Neural cell (in vitro differentiated cells): ENCODE measurements at regions not wholly inside any gene's neighbourhood (a gene's known extent, or its start where the extent isn't known, plus 50 kb on each side); places are given as distances from the start of the nearest gene placed in this dataset.

ENCODE experiments used
- H2AFZ ChIP-seq: fragments of 200-600, 300-800 bp; sonication (generic), shearing (Covaris generic); 2 replicates; pipeline ENCODE4 v1.6.0; 2014; ENCODE audit warnings: low read depth, mild to moderate bottlenecking, antibody characterized with exemption, low read length, moderate library complexity
- H3F3A ChIP-seq: fragments of 200-600 bp; shearing (Covaris generic); 2 replicates; pipeline ENCODE4 v1.6.1; 2016; ENCODE audit warnings: mild to moderate bottlenecking, moderate library complexity, mixed read lengths, antibody characterized with exemption, low read length; ENCODE audit not compliant: insufficient read depth, poor library complexity, severe bottlenecking
- H3K27ac ChIP-seq: fragments of 200-600, 300-800 bp; sonication (generic), shearing (Covaris generic); 2 replicates; pipeline ENCODE4 v1.5.1; 2014; ENCODE audit warnings: mild to moderate bottlenecking, low read length, moderate library complexity
- H3K27me3 ChIP-seq: fragments of 300-800, 200-600 bp; sonication (generic), shearing (Covaris generic); 2 replicates; pipeline ENCODE4 v1.6.0; 2014; ENCODE audit warnings: mild to moderate bottlenecking, low read depth, low read length, moderate library complexity; ENCODE audit not compliant: insufficient read depth
- H3K36me3 ChIP-seq: fragments of 300-800, 200-600 bp; sonication (generic), shearing (Covaris generic); 2 replicates; pipeline ENCODE4 v1.5.1; 2014; ENCODE audit warnings: mild to moderate bottlenecking, antibody characterized with exemption, low read length, moderate library complexity; ENCODE audit not compliant: insufficient read depth
- H3K4me2 ChIP-seq: fragments of 300-800, 200-600 bp; sonication (generic), shearing (Covaris generic); 2 replicates; pipeline ENCODE4 v1.6.0; 2014; ENCODE audit warnings: mild to moderate bottlenecking, low read length
- H3K4me3 ChIP-seq: fragments of 300-800, 200-600 bp; sonication (generic), shearing (Covaris generic); 2 replicates; pipeline ENCODE4 v1.5.1; 2014; ENCODE audit warnings: mild to moderate bottlenecking, low read length, moderate library complexity
- H3K79me2 ChIP-seq: fragments of 200-600 bp; shearing (Covaris generic); replicated peaks from 2 replicates; pipeline ENCODE4 v1.6.0; 2014; ENCODE audit warnings: mild to moderate bottlenecking, low read length, moderate library complexity; ENCODE audit not compliant: insufficient read depth
- H3K9ac ChIP-seq: fragments of 300-800, 200-600 bp; sonication (generic), shearing (Covaris generic); 2 replicates; pipeline ENCODE4 v1.6.1; 2016; ENCODE audit warnings: mild to moderate bottlenecking, low read length, mixed read lengths
- H3K9me2 ChIP-seq: fragments of 200-600 bp; shearing (Covaris generic); 2 replicates; pipeline ENCODE4 v1.6.1; 2016; ENCODE audit warnings: mild to moderate bottlenecking, low read length, mixed read lengths; ENCODE audit not compliant: insufficient read depth
- H3K9me3 ChIP-seq: fragments of 200-600, 300-800 bp; sonication (generic), shearing (Covaris generic); 2 replicates; pipeline ENCODE4 v1.6.1; 2016; ENCODE audit warnings: mild to moderate bottlenecking, mixed run types, low read length, moderate library complexity, mixed read lengths
- H4K20me1 ChIP-seq: fragments of 200-600 bp; shearing (Covaris generic); 2 replicates; pipeline ENCODE4 v1.6.1; 2016; ENCODE audit warnings: mild to moderate bottlenecking, mixed run types; ENCODE audit not compliant: insufficient read depth
- EP300 ChIP-seq: fragments of 450-650 bp; conservative IDR thresholded peaks from 2 replicates; pipeline ENCODE4 v1.6.1; 2014; ENCODE audit warnings: antibody characterized with exemption, mild to moderate bottlenecking, moderate library complexity; ENCODE audit not compliant: poor library complexity, severe bottlenecking
- EZH2 ChIP-seq: fragments of 200-600, 300-800 bp; shearing (Covaris generic), sonication (generic); IDR thresholded peaks from 2 replicates; pipeline ENCODE4 v1.6.1; 2014; ENCODE audit warnings: antibody characterized with exemption, low read length, borderline replicate concordance, mild to moderate bottlenecking; ENCODE audit not compliant: insufficient read depth, poor library complexity, severe bottlenecking
- MXI1 ChIP-seq: fragments of 450-650 bp; conservative IDR thresholded peaks from 2 replicates; pipeline ENCODE4 v1.6.1; 2014; ENCODE audit warnings: antibody characterized with exemption, mild to moderate bottlenecking; ENCODE audit not compliant: poor library complexity, severe bottlenecking
- POLR2AphosphoS5 ChIP-seq: IDR thresholded peaks from 2 replicates; pipeline ENCODE4 v1.6.1; 2012
- RAD21 ChIP-seq: fragments of 450-650 bp; conservative IDR thresholded peaks from 2 replicates; pipeline ENCODE4 v1.6.1; 2014; ENCODE audit warnings: antibody characterized with exemption, mild to moderate bottlenecking, moderate library complexity
- SMC3 ChIP-seq: fragments of 450-650 bp; conservative IDR thresholded peaks from 2 replicates; pipeline ENCODE4 v1.6.1; 2014; ENCODE audit warnings: antibody characterized with exemption, mild to moderate bottlenecking, moderate library complexity; ENCODE audit not compliant: poor library complexity
- TAF1 ChIP-seq: IDR thresholded peaks from 2 replicates; pipeline ENCODE4 v1.6.1; 2012; ENCODE audit warnings: low read depth
- TF ChIP-seq, protein P1 (sequence below): IDR thresholded peaks from 2 replicates; pipeline ENCODE4 v1.6.1; 2012; ENCODE audit warnings: borderline replicate concordance
- TF ChIP-seq, protein P2 (sequence below): fragments of 450-650 bp; IDR thresholded peaks from 2 replicates; pipeline ENCODE4 v1.5.1; 2014; ENCODE audit warnings: antibody characterized with exemption, mild to moderate bottlenecking, moderate library complexity; ENCODE audit not compliant: poor library complexity, severe bottlenecking

DNA sequence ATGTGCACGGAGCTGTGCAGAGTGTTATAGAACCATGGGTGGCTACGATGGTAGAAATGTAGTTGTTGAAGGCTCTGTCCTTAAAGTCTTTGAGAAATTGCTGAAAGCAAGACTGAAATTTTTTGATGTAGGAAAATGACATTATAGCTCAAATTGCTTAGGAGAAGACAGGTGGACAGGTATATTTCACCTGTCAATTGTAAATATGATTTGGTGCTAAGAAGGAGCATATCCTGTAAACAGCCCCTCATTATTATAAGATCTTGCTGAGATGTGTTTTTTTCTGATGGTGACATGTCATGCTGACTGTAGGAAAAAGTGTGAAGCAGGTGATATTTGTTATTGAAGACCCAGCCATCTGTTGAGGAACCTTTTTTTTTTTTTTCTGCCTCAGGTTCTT, 377.9 kb downstream of the PSAT1 start:
- no peak overlapping the region for H3K9ac ChIP-seq
- no peaks in the 10 kb centered on the region for H3K79me2 ChIP-seq
- H3K9me2 ChIP-seq = no peaks in the 10 kb centered on the region
- H3K36me3 ChIP-seq = no peaks in the 10 kb centered on the region
- H3K27me3 ChIP-seq = no peaks in the 10 kb centered on the region
- no peak overlapping the region for H3K4me3 ChIP-seq
- H3K27ac ChIP-seq = peak overlapping the region; percentile 54
- no peaks in the 10 kb centered on the region for H3K9me3 ChIP-seq
- TF ChIP-seq POLR2AphosphoS5 (peak; percentile 74), MXI1 (no peak), EP300 (peak; percentile 96)
- TF ChIP-seq, protein P1, sequence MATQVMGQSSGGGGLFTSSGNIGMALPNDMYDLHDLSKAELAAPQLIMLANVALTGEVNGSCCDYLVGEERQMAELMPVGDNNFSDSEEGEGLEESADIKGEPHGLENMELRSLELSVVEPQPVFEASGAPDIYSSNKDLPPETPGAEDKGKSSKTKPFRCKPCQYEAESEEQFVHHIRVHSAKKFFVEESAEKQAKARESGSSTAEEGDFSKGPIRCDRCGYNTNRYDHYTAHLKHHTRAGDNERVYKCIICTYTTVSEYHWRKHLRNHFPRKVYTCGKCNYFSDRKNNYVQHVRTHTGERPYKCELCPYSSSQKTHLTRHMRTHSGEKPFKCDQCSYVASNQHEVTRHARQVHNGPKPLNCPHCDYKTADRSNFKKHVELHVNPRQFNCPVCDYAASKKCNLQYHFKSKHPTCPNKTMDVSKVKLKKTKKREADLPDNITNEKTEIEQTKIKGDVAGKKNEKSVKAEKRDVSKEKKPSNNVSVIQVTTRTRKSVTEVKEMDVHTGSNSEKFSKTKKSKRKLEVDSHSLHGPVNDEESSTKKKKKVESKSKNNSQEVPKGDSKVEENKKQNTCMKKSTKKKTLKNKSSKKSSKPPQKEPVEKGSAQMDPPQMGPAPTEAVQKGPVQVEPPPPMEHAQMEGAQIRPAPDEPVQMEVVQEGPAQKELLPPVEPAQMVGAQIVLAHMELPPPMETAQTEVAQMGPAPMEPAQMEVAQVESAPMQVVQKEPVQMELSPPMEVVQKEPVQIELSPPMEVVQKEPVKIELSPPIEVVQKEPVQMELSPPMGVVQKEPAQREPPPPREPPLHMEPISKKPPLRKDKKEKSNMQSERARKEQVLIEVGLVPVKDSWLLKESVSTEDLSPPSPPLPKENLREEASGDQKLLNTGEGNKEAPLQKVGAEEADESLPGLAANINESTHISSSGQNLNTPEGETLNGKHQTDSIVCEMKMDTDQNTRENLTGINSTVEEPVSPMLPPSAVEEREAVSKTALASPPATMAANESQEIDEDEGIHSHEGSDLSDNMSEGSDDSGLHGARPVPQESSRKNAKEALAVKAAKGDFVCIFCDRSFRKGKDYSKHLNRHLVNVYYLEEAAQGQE = peak; percentile 2
- TF ChIP-seq, protein P2, sequence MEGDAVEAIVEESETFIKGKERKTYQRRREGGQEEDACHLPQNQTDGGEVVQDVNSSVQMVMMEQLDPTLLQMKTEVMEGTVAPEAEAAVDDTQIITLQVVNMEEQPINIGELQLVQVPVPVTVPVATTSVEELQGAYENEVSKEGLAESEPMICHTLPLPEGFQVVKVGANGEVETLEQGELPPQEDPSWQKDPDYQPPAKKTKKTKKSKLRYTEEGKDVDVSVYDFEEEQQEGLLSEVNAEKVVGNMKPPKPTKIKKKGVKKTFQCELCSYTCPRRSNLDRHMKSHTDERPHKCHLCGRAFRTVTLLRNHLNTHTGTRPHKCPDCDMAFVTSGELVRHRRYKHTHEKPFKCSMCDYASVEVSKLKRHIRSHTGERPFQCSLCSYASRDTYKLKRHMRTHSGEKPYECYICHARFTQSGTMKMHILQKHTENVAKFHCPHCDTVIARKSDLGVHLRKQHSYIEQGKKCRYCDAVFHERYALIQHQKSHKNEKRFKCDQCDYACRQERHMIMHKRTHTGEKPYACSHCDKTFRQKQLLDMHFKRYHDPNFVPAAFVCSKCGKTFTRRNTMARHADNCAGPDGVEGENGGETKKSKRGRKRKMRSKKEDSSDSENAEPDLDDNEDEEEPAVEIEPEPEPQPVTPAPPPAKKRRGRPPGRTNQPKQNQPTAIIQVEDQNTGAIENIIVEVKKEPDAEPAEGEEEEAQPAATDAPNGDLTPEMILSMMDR = no peak
- no peak overlapping the region for H3K4me2 ChIP-seq
- H2AFZ ChIP-seq = no peak overlapping the region
- no peaks in the 10 kb centered on the region for H4K20me1 ChIP-seq
- H3F3A ChIP-seq = no peaks in the 10 kb centered on the region

- H2AFZ ChIP-seq = no peak overlapping the region
Observed at GRCh38 chr9:78676009-78676408, 379.1 kb downstream of the PSAT1 start.

More at GRCh38 chr9:78676009-78676408, 379.1 kb downstream of the PSAT1 start:
- no peaks in the 10 kb centered on the region for H3F3A ChIP-seq
- H3K9me2 ChIP-seq = no peaks in the 10 kb centered on the region
- H3K4me2 ChIP-seq = no peak overlapping the region
- no peaks in the 10 kb centered on the region for H3K36me3 ChIP-seq
- no peaks in the 10 kb centered on the region for H3K79me2 ChIP-seq
- no peak overlapping the region for H3K4me3 ChIP-seq
- no peaks in the 10 kb centered on the region for H4K20me1 ChIP-seq
- H3K9me3 ChIP-seq = no peaks in the 10 kb centered on the region
- H3K9ac ChIP-seq = no peak overlapping the region
- no peak for TF ChIP-seq EP300
- TF ChIP-seq, protein P2 = no peak
- no peak for TF ChIP-seq TAF1
- no peak for TF ChIP-seq POLR2AphosphoS5
- TF ChIP-seq, protein P1 = no peak
- no peak for TF ChIP-seq EZH2
- no peak for TF ChIP-seq SMC3
- TF ChIP-seq MXI1 = no peak
- no peak for TF ChIP-seq RAD21
- H3K27me3 ChIP-seq = no peaks in the 10 kb centered on the region
- H3K27ac ChIP-seq = peak overlapping the region; percentile 21
